Ishikawa (cell line): ENCODE measurements at regions not wholly inside any gene's neighbourhood (a gene's known extent, or its start where the extent isn't known, plus 50 kb on each side); places are given as distances from the start of the nearest gene placed in this dataset.

Experiments
- CREB1 ChIP-seq: IDR thresholded peaks from 2 replicates; pipeline ENCODE4 v1.6.1; 2012; ENCODE audit warnings: low read depth
- FOXM1 ChIP-seq: IDR thresholded peaks from 2 replicates; pipeline ENCODE4 v1.6.1; 2012; ENCODE audit warnings: low read depth, borderline replicate concordance
- YY1 ChIP-seq: IDR thresholded peaks from 2 replicates; pipeline ENCODE4 v1.6.1; 2012; ENCODE audit warnings: low read depth
- TF ChIP-seq, protein P1 (sequence below): IDR thresholded peaks from 2 replicates; pipeline ENCODE4 v1.6.1; 2012
- TF ChIP-seq, protein P2 (sequence below): IDR thresholded peaks from 2 replicates; pipeline ENCODE4 v1.6.1; 2012; ENCODE audit warnings: low read depth, mild to moderate bottlenecking

DNA sequence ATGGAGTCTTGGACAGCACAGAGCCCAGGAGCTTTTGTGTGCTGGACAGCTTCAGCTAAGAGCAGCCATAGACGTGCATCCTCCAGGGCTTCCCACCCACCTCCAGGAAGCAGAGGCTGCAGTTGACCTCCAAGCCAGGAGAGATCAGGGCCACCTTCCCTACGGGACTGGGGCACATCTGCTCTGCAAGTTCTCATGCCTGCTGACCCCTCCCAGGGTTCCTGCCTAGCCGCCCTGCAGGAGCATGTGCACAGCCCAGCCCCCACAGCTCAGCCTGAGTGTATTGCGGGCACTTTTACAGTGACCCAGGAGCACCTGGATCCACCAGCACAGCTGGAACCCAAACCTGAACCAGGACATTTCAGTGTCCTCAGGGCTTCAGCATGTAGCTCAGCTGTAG lies 915.2 kb downstream of the RPS29 start:
- TF ChIP-seq, protein P1, sequence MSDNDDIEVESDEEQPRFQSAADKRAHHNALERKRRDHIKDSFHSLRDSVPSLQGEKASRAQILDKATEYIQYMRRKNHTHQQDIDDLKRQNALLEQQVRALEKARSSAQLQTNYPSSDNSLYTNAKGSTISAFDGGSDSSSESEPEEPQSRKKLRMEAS = no peak
- TF ChIP-seq FOXM1 = no peak
- TF ChIP-seq, protein P2, sequence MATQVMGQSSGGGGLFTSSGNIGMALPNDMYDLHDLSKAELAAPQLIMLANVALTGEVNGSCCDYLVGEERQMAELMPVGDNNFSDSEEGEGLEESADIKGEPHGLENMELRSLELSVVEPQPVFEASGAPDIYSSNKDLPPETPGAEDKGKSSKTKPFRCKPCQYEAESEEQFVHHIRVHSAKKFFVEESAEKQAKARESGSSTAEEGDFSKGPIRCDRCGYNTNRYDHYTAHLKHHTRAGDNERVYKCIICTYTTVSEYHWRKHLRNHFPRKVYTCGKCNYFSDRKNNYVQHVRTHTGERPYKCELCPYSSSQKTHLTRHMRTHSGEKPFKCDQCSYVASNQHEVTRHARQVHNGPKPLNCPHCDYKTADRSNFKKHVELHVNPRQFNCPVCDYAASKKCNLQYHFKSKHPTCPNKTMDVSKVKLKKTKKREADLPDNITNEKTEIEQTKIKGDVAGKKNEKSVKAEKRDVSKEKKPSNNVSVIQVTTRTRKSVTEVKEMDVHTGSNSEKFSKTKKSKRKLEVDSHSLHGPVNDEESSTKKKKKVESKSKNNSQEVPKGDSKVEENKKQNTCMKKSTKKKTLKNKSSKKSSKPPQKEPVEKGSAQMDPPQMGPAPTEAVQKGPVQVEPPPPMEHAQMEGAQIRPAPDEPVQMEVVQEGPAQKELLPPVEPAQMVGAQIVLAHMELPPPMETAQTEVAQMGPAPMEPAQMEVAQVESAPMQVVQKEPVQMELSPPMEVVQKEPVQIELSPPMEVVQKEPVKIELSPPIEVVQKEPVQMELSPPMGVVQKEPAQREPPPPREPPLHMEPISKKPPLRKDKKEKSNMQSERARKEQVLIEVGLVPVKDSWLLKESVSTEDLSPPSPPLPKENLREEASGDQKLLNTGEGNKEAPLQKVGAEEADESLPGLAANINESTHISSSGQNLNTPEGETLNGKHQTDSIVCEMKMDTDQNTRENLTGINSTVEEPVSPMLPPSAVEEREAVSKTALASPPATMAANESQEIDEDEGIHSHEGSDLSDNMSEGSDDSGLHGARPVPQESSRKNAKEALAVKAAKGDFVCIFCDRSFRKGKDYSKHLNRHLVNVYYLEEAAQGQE = no peak
- TF ChIP-seq YY1 = no peak
- no peak for TF ChIP-seq CREB1
